Dendritic cell treated with granulocyte-macrophage colony-stimulating factor and Interleukin-4, amounts not matched to agents 40 ng/mL and 50 ng/mL, for 4 days (primary cell): ENCODE measurements at regions not wholly inside any gene's neighbourhood (a gene's known extent, or its start where the extent isn't known, plus 50 kb on each side); places are given as distances from the start of the nearest gene placed in this dataset.

Experiments used
- H3K27ac Mint-ChIP-seq: one replicate; pipeline ENCODE4 v1.8.0; 2022; ENCODE audit warnings: mild to moderate bottlenecking, mixed read lengths
- H3K27me3 Mint-ChIP-seq: one replicate; pipeline ENCODE4 v1.8.0; 2022; ENCODE audit warnings: mild to moderate bottlenecking, mixed read lengths
- H3K36me3 Mint-ChIP-seq: one replicate; pipeline ENCODE4 v1.8.0; 2022; ENCODE audit warnings: low read depth, mixed read lengths
- H3K4me1 Mint-ChIP-seq: one replicate; pipeline ENCODE4 v1.8.0; 2022; ENCODE audit warnings: low read depth, mixed read lengths
- H3K4me3 Mint-ChIP-seq: one replicate; pipeline ENCODE4 v1.8.0; 2022; ENCODE audit warnings: mild to moderate bottlenecking, moderate library complexity, mixed read lengths
- H3K9me3 Mint-ChIP-seq: one replicate; pipeline ENCODE4 v1.8.0; 2022; ENCODE audit warnings: mixed read lengths
- intact Hi-C: fragments of 100-400 bp; cut with micrococcal nuclease; formaldehyde crosslinking; loops from one replicate; pipeline ENCODE4 v1.15.0; 2022

DNA sequence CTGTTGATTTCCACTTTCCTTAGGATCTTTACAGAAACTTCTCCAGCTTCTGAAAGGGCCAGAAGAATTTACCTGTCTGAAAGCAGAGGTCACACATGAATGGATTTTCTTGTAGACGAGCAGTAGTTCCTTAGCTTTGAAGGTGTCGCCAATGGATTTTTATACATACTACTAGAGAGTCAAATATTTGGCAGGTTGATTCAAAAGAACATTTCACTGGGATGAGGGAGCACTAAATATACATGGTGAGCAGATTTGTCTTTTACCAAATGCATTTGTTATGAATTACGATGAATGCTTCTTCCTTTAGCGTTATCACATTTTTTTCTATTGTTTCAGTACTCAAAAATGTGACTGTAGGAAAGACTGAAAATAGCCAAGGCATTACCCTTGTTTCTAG, 162.3 kb downstream of the PAX1 start:
- no peaks in the 10 kb centered on the region for H3K27me3 Mint-ChIP-seq
- peaks cover 21% of the 10 kb centered on the region for H3K9me3 Mint-ChIP-seq
- intact Hi-C loops: no loop called here
- H3K4me1 Mint-ChIP-seq: no peaks in the 10 kb centered on the region
- no peak overlapping the region for H3K4me3 Mint-ChIP-seq
- H3K36me3 Mint-ChIP-seq: no peaks in the 10 kb centered on the region
- no peak overlapping the region for H3K27ac Mint-ChIP-seq

DNA sequence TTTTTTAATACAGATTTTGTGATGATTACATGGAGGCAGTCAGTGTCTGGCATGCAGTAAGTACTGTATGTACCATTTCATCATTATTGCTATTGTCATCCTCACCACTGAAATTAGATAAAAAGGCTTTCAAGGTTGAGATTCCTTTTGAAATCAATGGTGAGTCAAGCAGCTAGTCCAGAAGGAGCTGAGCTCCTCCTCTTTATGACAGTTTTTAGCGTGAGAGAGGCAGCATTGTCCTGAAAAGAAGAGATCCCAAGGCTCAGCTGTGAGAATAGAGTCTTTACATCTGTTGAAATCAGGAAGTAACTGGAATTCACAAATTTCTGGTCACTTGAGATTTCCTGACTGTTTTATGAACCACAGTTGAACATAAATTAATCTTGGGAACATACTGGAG, 161.9 kb downstream of the PAX1 start:
- intact Hi-C loops: no loop called here
- H3K36me3 Mint-ChIP-seq: no peaks in the 10 kb centered on the region
- no peak overlapping the region for H3K27ac Mint-ChIP-seq
- H3K27me3 Mint-ChIP-seq: no peaks in the 10 kb centered on the region
- H3K4me1 Mint-ChIP-seq: no peaks in the 10 kb centered on the region
- no peak overlapping the region for H3K4me3 Mint-ChIP-seq
- H3K9me3 Mint-ChIP-seq: peaks cover 21% of the 10 kb centered on the region

DNA sequence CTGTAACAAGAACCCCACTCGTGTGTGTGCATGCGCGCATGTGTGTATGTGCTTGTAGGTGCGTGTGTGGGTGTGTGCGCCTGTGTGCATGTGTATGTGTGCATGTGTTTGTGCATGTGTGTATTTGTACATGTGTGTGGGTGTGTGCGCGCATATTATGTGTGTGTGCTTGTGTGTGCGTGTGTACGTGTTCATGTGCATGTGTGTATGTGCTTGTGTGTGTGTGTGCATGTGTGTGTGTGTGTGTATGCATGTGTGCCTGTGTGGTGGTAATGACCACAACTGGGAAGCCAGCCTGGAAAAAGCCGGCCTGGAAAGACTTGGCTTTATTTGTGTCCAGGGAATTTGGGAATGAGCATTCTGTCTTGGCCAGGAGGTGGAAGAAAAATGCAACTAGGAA, 157.5 kb downstream of the PAX1 start:
- no peaks in the 10 kb centered on the region for H3K36me3 Mint-ChIP-seq
- H3K27ac Mint-ChIP-seq: no peak overlapping the region
- peaks cover 36% of the 10 kb centered on the region for H3K9me3 Mint-ChIP-seq
- H3K4me1 Mint-ChIP-seq: no peaks in the 10 kb centered on the region
- no peaks in the 10 kb centered on the region for H3K27me3 Mint-ChIP-seq
- intact Hi-C loops: no loop called here
- H3K4me3 Mint-ChIP-seq: no peak overlapping the region

DNA sequence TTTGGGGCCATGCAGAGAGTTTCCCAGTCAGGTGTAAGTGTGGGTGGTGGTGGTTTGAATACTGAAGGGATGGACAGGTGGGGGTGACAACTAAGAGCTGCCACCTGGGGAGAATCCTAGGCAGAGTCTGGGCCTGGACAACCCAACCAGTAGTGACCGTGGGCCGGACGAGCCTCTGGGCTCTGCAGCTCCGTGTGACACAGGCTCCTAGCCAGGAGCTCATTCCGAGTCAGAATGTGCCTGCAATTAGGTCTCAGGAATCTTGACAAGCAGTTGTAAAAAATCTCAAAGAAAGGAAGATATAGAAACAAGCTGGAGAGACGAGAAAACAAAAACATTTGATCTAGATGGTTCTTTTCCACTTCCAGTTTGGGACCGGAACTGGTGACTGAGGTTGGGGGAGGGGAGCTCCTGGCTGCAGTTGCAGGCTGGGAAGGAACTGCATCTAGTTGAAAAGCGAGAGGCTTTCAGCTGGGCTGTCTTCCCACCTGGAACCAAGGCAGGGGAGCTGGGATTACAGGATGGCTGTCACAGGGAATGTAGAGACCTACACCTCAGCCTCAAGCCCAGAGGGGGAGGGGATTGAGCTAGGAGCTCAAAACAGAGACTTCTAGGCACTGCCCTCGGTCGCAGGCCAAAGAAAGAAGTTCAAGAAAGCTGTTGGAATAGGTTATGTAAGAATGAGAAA, 156.9 kb downstream of the PAX1 start:
- no peaks in the 10 kb centered on the region for H3K4me1 Mint-ChIP-seq
- H3K9me3 Mint-ChIP-seq: peaks cover 41% of the 10 kb centered on the region
- H3K36me3 Mint-ChIP-seq: no peaks in the 10 kb centered on the region
- no peak overlapping the region for H3K27ac Mint-ChIP-seq
- intact Hi-C loops: no loop called here
- H3K27me3 Mint-ChIP-seq: no peaks in the 10 kb centered on the region
- no peak overlapping the region for H3K4me3 Mint-ChIP-seq

DNA sequence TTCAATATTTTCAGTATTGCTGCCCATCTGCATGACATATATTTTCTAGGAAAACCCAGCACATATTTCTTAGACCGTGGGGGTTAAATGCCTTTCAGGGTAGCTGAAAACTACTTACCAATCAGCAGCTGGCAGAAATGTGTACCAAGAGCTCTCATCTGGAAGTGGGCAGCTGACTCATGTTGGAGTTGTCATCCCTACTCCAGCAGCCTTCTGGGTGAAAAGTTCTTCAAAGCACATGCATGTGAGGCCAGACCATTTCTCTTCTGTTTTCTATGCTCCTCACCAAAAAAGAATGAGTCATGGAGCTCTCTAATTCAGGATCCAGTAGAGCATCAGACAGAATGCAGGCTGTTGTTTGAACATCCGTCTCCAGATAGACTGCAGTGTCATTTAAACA, 135.5 kb downstream of the PAX1 start:
- no peaks in the 10 kb centered on the region for H3K27me3 Mint-ChIP-seq
- no peaks in the 10 kb centered on the region for H3K36me3 Mint-ChIP-seq
- H3K4me3 Mint-ChIP-seq: no peak overlapping the region
- H3K4me1 Mint-ChIP-seq: no peaks in the 10 kb centered on the region
- H3K9me3 Mint-ChIP-seq: no peaks in the 10 kb centered on the region
- intact Hi-C loops: no loop called here
- H3K27ac Mint-ChIP-seq: no peak overlapping the region

DNA sequence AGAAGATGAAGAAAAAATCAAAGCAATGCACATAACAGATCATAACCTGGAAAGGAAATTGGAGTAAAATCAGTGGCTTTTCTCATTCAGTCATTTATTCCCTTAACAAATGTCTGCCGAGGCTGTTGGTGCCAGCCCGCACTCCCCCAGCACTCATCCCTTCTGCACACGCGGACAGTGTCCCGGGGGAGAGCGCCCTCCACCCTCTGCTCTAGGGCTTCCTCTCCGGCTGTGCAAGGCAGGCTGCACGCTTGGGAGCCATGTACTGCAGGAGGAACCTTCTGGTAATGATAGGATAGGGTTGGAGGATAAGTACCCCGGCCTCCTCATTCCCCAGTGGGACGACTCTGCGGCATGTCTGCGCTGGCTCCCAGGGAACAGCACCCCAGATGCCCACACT, 134.5 kb downstream of the PAX1 start:
- Mint-ChIP-seq H3K4me1 (no peaks in the 10 kb centered on the region), H3K9me3 (no peaks in the 10 kb centered on the region), H3K36me3 (no peaks in the 10 kb centered on the region), H3K27ac (no peak overlapping the region), H3K4me3 (no peak overlapping the region), H3K27me3 (no peaks in the 10 kb centered on the region)
- intact Hi-C loops: no loop called here

DNA sequence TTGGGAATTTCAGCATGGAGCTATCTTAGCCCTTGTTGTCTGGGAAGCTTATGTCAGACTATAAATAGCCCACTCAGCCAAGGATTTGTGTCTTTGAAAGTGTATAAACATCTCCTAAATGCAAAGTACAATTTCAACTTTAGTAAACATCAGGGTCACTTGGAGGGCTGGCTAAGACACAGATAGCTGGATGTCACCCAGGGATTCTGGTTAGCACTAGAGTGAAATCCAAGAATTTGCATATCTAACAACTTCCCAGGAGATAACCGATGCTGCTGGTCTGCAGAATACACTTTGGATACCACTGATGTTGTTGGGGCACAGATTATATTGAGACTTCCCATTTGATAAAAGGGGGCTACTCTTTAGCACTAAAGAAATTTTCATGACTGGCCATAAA, 130.9 kb downstream of the PAX1 start:
- H3K9me3 Mint-ChIP-seq: no peaks in the 10 kb centered on the region
- H3K27ac Mint-ChIP-seq: no peak overlapping the region
- H3K36me3 Mint-ChIP-seq: no peaks in the 10 kb centered on the region
- H3K4me3 Mint-ChIP-seq: no peak overlapping the region
- intact Hi-C loops: no loop called here
- no peaks in the 10 kb centered on the region for H3K27me3 Mint-ChIP-seq
- H3K4me1 Mint-ChIP-seq: no peaks in the 10 kb centered on the region

DNA sequence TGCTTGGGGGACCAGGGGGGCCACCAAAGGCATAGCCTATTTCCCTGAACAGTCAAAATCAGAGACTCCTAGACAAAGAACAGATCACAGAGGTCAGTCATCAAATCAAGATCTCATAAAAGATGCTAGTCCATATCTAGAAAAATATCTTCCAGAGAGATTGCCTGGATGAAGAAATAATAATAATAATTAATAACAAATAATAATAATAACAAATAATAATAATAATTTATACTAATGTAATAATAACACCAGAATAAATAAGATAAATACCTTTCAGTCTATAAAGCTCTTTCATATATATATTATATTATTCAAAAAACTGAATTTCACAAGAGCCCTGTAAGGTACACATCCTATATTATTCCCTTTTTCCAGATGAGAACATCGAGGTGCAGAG, 129.6 kb downstream of the PAX1 start:
- no peak overlapping the region for H3K4me3 Mint-ChIP-seq
- intact Hi-C loops: no loop called here
- H3K36me3 Mint-ChIP-seq: no peaks in the 10 kb centered on the region
- H3K4me1 Mint-ChIP-seq: no peaks in the 10 kb centered on the region
- H3K27ac Mint-ChIP-seq: no peak overlapping the region
- no peaks in the 10 kb centered on the region for H3K27me3 Mint-ChIP-seq
- no peaks in the 10 kb centered on the region for H3K9me3 Mint-ChIP-seq

DNA sequence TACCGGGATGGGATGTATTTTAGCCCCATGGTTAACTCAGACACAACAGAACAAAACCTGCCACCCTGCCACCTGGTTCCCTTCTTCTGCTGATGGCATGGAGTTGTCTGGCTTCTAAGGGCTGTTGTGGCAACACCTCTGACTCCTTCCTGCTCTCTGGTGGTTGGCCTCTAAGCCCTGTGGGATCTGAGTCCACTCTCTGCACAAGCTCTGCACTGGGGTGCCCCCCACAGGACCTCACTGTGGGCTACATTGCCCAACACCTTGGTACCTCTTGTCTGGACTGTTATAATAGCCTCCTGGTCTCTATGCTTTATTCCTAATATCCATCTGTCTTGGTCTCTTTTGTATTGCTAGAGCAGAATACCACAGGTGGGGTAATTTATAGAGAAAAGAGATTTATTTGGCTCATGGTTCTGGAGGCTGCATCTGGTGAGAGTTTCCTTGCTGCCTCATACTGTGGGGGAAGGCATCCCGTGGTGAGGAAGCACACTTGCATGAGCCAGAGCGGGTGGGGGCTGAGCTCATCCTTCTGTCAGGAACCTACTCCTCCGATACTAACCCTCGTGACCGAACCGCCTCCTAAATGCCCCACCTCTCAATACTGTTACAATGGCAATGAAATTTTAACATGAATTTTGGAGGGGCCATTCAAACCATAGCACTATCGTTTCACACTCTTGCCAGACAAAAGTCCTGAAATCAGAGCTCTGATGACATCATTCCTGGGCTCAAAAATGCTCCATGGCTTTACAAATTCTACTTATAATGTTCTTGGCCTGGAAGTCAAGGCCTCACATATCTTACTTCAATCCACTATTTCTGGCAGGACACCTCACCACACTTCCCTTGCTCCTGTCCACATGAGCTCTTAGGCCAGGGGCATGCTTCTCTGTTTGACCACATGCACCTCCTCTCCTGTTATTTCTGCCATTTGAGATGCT, 127.2 kb downstream of the PAX1 start:
- intact Hi-C loops: no loop called here
- H3K4me3 Mint-ChIP-seq: no peak overlapping the region
- no peak overlapping the region for H3K27ac Mint-ChIP-seq
- no peaks in the 10 kb centered on the region for H3K9me3 Mint-ChIP-seq
- H3K4me1 Mint-ChIP-seq: no peaks in the 10 kb centered on the region
- H3K36me3 Mint-ChIP-seq: no peaks in the 10 kb centered on the region
- H3K27me3 Mint-ChIP-seq: no peaks in the 10 kb centered on the region

DNA sequence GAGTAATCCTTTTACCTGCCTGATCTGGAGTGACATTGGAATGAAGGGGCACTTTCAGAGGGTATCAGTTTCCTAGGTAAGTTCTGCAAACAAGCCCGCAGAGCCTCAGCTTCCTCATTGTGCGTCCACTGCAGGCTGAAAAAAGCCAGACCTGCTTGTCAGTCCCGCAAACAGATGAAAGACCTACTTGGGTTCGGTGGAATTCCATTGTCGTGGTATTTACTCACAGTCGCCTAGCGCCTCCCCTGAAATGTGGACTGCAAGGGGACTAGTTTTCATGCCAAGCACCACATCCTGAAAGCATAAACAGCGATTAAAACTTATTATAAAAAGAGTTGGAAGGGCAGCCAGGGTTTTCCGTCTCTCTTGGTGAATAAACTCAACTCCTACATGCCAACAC, 121.5 kb downstream of the PAX1 start:
- Mint-ChIP-seq H3K27ac (no peak overlapping the region), H3K4me1 (no peaks in the 10 kb centered on the region), H3K36me3 (no peaks in the 10 kb centered on the region), H3K4me3 (no peak overlapping the region), H3K27me3 (peaks cover 2% of the 10 kb centered on the region), H3K9me3 (no peaks in the 10 kb centered on the region)
- intact Hi-C loops: no loop called here

DNA sequence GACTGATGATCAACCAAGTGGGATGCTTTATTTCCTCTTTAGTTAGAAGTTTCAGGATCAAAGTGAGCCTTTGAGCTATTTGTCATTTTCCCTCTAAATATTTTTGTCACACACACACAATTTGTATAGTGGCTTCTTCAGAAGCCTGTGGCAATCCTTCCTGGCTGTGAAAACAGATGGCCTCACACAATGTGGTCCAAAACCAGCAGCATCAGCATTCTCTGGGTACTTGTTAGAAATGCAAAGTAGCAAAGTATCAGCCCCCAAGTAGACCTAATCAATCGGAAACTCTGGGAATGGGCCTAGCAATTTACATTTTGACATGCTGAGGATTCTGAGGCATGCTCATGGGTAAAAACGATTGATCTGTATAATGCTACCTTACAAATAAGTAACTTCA, 115.9 kb downstream of the PAX1 start:
- Mint-ChIP-seq H3K4me1 (no peaks in the 10 kb centered on the region), H3K4me3 (no peak overlapping the region), H3K27me3 (peaks cover 2% of the 10 kb centered on the region), H3K27ac (no peak overlapping the region), H3K9me3 (no peaks in the 10 kb centered on the region), H3K36me3 (no peaks in the 10 kb centered on the region)
- intact Hi-C loops: no loop called here

DNA sequence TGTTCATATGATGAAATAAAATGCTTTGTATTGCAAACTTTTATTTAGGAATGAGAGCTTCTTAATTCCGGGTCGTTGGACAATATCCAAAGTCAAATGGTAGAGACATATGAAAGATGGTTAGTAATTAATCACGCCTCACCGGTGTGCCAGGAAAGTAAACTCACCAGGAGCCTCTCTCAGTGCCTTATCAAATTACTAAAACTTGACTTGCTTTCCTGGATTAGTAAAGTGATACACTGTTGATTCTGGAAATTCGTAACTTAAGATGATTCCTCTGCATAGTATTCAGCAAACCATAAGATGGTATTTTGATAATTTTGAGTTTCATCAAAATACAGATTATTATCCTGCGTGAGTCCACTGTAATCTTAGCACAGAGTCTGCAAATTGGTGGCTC, 115.2 kb downstream of the PAX1 start:
- no peaks in the 10 kb centered on the region for H3K27me3 Mint-ChIP-seq
- no peak overlapping the region for H3K27ac Mint-ChIP-seq
- no peaks in the 10 kb centered on the region for H3K4me1 Mint-ChIP-seq
- intact Hi-C loops: no loop called here
- H3K36me3 Mint-ChIP-seq: no peaks in the 10 kb centered on the region
- H3K4me3 Mint-ChIP-seq: no peak overlapping the region
- no peaks in the 10 kb centered on the region for H3K9me3 Mint-ChIP-seq

DNA sequence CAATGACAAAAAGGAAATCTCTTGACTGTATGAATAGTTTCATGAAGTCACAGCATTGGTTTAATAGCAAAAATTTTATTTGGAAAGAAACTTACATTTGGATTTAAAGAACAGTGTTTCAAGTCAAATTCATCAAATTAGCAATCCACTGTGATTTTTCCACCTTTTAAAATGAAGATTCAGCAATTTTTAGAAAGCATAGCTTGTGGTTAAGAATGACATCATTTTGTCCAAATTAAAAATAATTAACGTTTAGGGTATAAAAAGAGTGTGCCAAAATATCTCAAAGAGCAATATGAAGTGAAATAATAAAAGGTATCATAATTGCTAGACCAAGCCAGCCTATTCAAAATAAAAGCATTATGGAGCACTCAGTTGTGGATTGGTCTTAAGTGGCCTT, 114.6 kb downstream of the PAX1 start:
- no peak overlapping the region for H3K27ac Mint-ChIP-seq
- H3K4me3 Mint-ChIP-seq: no peak overlapping the region
- intact Hi-C loops: no loop called here
- no peaks in the 10 kb centered on the region for H3K36me3 Mint-ChIP-seq
- H3K9me3 Mint-ChIP-seq: no peaks in the 10 kb centered on the region
- H3K4me1 Mint-ChIP-seq: no peaks in the 10 kb centered on the region
- no peaks in the 10 kb centered on the region for H3K27me3 Mint-ChIP-seq

DNA sequence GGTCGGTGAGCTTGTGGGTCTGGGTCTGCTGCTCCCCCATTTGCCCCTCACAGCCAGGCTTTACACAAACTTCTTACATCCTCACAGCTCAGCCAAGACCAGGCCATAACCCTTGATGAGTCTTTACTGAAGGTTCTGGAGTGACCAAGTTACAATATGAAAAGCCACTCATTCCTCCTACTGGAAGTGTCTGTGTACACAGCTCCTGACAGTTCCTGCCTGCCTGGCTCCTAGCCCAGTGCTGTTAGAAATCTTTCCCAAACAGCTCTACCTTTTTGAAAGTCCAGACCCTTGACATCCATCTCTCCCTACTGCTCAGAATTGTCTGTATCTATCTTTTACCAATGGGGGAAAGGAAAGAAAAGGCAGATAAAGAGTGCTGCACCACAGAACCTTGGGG, 106.9 kb downstream of the PAX1 start:
- Mint-ChIP-seq H3K4me3 (no peak overlapping the region), H3K36me3 (no peaks in the 10 kb centered on the region), H3K27ac (no peak overlapping the region), H3K9me3 (no peaks in the 10 kb centered on the region), H3K27me3 (no peaks in the 10 kb centered on the region), H3K4me1 (no peaks in the 10 kb centered on the region)
- intact Hi-C loops: no loop called here
